ENCODE measurements at regions not wholly inside any gene's neighbourhood (a gene's known extent, or its start where the extent isn't known, plus 50 kb on each side); places are given as distances from the start of the nearest gene placed in this dataset.
"Not testable (repeated sequence)": the region's sequence is repeated elsewhere in the genome, so short reads cannot be mapped to it uniquely, and the experiment has no call there.

DNA sequence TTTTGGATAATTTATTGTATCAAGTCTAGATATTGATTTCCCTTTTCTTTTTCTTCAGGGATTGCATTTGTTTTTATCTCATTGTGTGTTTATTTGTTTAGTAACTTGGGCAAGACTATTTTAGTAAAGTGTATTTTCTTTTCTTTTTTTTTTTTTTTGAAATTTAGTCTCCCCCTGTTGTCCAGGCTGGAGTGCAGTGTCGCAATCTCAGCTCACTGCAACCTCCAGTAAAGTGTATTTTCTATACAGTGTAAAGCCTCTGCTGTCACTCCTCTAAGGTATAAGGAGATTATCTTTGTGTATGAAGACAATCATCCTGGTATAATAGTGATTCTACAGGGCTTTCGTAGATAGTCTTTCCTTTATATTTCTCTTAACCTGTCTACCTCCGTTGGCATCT, 2546.0 kb downstream of the PCDH9 start:
- no peak for DNase-seq (ENCODE audit: low spot score)

DNA sequence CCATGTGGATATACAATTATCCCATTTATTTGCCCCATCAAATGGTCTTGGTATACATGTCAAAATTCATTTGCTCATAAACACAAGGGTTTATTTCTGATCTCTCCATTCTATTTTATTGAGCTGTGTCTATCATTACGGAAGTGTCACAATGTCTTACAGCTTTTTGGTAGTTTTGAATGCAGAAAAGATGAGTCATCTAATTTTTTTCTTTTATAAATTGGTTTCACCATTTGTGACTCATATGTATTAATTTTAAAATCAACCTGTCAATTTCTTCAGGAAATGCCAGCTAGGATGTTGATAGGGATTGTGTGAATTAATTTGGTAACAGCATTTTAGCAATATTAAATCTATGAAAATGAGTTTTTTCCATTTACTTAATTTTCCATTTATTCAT, 2549.4 kb downstream of the PCDH9 start:
- no peak for DNase-seq (ENCODE audit: low spot score)

DNA sequence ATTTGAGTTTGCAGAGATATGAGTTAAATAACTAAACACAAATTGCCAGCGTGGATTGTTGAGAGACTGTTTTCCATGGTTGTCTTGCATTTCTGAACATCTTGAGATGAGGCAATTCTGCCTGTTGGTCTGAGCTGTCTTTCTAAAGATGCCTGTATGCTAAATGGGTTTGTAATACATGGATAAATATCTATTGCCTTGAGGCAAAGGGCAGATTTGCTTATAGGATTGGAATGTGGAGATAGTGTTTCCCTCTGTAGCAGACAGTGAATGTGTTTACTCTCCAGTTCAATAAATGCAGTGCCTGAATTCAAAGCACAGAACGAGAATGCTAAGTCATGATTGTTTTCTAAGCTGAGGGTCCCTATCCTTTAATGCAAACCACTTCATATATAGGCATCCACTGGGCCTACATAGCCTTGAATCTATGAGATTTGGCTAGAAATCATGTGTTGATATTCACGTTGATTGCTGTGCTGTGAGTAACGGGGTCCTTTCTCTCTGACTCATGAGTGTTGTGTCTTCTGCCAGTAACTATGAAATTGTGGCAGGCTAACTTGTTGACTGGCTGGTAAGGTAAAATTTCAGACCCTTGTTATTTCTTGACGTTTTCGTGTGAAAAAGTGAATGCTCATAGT, 2554.8 kb downstream of the PCDH9 start:
- DNase-seq (ENCODE audit: low spot score): no peak

DNA sequence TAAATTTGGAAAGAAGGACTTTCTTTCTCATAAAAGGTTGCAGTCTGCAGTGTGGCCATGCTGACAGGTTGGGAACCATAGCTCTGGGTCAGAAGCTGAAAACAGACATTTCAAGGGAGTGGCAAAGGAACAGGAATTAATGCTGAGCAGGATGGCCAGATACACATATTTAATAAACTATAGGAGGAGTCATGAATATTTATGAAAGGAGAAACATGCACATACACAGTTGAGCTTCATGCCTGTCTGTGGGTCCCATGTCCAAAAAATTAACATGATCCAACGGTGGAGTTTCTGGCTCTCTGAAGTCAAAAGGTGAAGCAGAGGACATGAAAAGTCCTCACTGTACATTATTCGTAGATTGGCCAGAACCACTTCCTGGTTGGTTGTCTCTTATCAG, 2556.0 kb downstream of the PCDH9 start:
- DNase-seq (ENCODE audit: low spot score): no peak

DNA sequence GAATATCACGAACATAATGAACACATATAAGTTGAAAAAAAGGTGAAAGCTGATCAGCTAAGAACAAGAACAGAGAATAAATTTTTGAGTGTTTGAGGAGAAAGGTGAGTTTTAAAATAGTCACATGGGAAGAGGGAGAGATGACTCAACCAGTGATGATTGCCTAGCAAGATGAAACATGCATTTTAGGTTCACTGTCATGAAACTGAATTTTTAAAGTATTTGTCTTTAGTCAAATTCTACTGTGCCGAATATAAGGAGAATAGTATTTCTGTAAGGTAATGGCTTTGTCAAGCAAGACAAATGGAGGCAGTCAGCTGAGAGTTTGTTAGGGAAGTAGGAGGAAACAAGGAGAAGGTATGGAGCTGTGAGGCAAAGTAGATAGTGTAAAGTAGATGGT, 2557.4 kb downstream of the PCDH9 start:
- DNase-seq (ENCODE audit: low spot score): no peak

DNA sequence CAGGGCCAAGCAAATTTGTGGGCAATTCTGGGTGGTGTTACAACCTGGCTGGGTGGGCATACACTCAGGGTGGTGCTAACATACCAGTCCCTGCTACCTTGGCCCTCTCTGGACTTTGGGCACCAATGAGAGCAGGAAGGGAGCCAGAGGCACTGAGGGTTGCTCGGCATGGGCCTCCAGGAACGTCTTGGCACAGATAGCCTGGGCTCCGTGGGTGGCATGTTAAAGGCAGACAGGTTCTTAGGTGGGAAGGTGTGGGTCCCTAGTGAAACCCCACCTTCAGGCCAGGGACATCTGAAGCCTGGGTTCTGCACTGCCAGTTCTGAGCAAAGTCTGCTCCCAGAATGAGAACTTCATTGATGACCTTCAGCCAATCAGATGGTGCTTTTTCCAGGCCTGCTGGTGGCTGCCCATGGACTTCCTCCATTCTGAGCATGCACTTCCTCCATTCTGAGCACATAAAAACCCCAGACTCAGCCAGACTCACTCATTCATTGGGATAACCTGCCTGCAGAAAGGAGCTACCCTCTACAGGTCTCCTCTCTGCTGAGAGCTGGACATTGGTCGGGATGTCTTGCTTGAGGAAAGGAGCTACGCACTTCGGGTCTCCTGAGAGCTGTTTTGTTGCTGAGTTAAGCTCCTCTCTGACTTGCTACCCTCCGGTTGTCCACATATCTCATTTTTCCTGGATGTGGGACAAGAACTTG, 2567.1 kb downstream of the PCDH9 start:
- no peak for DNase-seq (ENCODE audit: low spot score)

DNA sequence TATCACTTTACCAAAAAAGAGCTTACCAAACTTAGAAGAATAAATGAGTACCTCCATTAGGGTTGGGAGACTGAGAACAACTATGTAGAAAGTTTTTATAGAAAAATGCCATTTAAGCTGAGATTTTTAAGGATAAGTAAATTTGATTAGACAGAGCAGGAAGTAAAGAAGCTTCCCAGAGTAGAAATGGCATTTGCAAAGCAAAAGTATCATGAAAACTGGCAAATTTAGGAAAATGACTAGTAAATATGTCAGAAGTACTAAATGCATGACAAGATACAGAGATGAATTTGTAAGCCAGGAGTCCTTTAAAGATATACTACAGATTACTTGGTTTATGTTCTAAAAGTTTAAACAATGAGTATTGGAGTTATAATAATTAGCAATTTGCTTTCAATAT, 2581.8 kb downstream of the PCDH9 start:
- DNase-seq (ENCODE audit: low spot score): no peak

DNA sequence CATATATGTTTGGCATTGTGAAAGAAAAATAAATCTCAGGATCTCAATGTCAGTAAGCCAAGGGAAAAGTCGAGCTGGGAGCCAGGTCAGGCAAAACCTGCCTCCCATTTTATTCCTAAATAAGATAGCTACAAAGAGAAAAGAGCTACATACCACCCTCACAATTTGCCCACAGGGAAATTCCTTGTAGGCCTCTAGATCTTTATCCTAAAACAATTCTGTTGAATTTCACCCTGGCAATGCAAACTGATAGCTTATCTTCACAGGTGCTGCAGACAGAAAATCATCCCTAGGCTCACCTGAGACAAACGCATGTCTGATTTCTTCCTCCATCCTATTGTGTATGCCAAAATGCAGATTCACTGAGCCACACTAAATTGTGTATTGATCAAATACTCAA, 2587.1 kb downstream of the PCDH9 start:
- no peak for DNase-seq (ENCODE audit: low spot score)

DNA sequence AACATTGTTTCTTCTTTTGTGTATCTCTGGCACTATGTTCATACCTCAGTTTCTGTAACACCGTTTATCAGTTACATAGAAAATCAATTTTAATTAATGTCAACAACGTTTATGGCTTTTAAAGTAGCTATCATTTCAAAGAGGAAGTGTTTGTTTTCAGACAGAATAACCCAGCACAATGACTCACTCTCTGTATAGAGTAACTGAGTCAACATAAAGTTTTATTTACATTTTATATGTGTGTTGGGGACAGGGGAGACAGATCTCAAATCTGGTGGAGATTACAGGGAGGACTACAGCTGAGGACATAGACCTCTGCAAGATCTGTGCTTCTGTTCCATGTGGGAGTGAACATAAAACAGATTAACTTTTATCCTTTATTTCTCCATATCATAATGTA, 2590.1 kb downstream of the PCDH9 start:
- no peak for DNase-seq (ENCODE audit: low spot score)

DNA sequence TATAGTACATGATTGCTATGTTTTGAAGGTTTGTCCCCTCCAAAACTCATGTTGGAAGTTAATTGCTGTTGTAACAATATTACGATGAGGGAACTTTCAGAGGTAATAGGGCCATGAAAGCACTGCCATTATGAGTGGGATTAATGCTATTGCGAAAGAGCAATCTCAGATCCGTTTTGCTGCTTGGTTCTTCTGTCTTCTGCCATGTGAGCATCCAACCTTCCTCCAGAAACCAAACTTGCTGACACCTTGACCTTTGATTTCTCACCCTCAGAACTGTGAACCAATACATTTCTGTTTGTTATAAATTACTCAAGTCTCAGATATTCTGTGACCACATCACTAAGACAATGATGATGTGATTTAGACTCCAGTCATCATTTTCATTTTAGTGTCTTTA, 2590.9 kb downstream of the PCDH9 start:
- no peak for DNase-seq (ENCODE audit: low spot score)

DNA sequence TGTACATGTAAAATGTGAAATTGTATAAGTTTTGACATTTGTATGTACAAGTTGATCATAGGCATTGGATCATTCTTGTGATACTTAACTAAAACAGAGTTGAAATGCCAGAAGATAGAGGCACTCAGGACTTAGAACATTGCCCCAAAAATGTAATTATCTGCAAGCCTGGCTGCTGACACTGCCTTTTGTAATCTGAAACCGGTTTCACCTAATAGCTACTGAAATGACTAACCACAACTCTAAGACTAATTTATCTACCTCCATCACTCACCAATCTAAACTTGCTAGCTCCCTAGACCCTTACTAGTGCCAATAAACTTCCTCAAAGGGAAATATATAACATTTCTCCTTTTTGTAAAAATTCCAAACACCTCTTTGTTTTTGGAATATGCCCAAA, 2596.2 kb downstream of the PCDH9 start:
- DNase-seq (ENCODE audit: low spot score): no peak

DNA sequence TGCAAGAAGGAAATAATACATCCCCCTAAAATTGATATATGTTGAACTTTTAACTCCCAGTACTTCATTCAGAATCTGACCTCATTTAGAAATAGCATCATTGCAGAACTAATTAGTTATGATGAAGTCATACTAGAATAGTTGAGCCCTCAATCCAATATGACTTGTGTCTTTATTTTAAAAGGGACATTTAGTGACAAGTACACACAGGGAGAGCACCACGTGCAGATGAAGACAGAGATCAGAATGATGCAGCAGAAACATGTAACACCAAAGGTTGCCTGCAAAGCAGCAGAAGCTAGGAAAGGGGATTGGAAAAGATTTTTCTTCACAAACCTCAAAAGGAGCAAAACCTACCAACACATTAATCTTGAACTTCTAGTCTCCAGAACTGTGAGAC, 2602.5 kb downstream of the PCDH9 start:
- DNase-seq (ENCODE audit: low spot score): no peak

DNA sequence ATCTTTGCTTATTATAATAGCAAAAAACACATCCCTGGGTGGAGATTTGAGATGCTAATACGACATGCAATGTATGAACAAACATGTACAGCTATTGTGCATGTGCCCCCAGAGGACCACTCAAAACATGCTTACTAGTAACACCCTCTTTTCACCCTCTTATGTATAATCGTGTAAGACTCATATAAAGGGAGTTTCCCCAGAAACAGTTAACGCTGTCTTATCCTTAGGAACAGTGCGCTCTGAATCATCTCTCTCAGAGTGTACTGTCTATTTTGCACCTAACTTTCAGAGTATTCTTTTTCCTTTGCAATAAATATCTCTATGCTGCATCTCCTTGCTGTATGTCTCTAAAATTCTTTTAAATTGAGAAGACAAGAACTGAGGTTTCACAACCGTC, 2604.0 kb downstream of the PCDH9 start:
- no peak for DNase-seq (ENCODE audit: low spot score)

DNA sequence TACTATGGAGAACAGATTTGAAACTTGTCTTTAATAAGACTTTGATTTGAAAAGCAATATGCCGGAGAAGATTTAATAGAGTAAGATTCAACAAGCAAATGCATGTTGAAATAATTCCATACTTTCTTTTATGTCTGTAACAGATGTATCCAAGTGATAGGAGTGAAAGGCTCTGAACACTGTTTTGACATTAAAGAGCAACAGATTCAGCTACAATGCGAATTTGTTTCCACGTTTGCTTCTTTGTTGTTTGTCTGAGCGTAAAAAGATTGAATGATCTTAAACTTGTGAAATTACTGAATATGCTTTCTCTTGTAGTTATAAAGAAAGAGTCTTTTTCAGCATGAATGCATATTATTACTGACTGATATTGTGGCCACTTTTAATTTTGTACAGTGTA, 2612.9 kb downstream of the PCDH9 start:
- DNase-seq (ENCODE audit: low spot score): no peak

DNA sequence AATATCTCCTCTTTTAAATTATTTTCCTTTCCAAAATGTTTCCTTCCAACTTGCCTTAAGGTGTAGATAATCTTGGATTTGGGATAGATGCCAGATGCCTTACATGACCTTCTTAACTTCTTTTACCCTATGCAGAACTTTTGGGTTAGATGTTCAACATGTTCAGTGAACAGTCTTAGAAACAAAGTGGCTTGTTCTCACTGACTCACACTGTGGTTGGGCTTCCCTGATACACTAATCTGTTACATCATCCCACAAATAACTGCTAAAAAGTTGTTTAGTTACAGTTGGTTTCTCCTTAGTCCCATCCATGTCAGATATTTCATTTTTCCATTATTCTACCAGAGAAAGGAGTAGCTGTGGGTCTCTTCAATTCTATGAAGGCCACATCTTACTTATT, 2638.2 kb downstream of the PCDH9 start:
- DNase-seq (ENCODE audit: low spot score): no peak

DNA sequence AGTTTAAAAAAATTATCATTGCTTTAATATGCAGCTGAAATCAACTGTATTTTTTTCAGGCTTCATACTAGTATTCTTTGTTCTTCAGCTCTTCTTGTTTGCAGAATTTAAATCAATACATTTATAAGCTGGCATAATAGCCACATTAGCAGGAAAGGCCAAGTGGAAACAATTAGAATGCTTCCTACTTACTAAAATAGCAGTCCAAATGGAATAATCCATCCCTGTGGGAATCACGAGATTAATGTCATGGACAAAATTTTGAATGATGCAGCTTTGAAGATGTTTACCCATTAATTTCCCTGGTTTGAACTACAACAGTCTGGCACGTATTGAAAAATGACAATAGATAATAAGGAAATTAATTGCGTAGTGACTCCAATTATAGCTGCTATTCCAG, 2650.8 kb downstream of the PCDH9 start:
- DNase-seq (ENCODE audit: low spot score): no peak

DNA sequence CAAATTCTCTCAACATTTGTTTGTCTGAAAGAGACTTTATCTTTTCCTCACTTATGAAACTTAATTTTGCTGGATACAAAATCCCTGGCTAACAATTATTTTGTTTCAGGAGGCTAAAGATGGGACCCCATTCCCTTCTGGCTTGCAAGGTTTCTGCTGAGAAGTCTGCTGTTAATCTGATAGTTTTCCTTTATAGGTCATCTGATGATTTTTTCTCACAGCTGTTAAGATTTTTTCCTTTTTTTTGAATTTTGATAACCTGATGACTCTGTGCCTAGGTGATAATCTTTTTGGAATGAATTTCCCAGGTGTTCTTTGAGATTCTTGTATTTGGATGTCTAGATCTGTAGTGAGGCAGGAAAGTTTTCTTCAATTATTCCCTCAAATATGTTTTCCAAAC, 2661.4 kb downstream of the PCDH9 start:
- DNase-seq (ENCODE audit: low spot score): no peak

DNA sequence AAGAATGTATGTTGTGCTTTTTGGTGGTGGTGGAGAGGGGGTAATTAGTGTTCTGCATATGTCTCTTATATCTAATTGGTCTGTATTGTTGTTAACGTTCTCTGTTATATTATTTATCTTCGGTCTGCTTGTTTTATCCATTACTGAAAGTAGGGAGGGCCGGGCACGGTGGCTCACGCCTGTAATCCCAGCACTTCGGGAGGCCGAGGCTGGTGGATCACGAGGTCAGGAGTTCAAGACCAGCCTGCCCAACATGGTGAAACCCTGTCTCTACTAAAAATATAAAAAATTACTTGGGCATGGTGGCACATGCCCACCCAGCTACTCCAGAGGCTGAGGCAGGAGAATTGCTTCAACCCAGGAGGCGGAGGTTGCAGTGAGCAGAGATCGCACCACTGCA, 2672.1 kb downstream of the PCDH9 start:
- not testable (repeated sequence) for DNase-seq (ENCODE audit: low spot score)

DNA sequence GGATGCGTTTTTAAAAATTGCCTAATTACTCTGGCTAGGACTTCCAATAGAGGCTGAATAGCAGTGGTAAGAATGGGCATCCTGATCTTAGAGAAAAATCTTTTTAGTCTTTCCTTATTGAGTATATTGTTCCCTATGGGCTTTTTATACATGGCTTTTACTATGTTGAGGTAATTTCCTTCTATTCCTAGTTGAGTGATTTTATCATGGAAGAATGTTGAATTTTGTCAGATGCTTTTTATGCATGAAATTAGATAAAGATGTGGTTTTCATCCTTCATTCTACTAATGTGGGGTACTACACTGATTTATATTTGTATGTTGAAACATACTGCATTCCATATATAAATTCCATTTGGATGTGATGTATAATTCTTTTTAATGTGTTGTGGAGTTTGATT, 2673.8 kb downstream of the PCDH9 start:
- no peak for DNase-seq (ENCODE audit: low spot score)

DNA sequence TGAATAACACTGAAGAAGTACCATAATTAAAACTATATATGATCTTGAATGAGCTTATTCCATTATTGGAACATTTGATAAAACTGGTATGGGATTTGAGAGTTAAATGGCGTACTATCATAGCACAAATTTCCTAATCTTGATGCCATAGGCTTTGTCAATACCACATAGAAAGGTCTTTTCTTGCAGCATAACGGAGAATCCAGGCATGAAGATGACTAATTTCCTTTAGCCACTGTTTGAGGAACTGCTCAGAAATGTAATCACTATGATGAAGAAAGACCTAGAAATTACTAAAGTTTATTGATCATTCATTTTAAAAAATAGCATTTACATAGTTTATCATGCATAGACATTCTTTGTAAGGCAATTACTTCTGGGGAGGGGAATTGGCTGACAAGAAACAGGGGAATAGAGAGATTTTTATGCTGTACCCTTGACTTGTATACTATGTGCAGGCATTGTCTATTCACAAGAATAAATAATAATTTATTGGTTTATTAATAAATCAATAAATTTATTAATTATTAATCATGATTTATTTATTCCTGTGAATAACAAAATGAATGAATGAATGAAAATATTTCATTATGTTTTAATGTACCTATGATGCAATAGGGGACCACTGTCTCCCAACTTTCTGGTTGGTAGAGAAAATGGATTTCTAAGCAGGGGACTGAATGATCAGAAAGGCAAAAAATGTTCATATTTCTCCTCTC, 2676.6 kb downstream of the PCDH9 start:
- no peak for DNase-seq (ENCODE audit: low spot score)

DNA sequence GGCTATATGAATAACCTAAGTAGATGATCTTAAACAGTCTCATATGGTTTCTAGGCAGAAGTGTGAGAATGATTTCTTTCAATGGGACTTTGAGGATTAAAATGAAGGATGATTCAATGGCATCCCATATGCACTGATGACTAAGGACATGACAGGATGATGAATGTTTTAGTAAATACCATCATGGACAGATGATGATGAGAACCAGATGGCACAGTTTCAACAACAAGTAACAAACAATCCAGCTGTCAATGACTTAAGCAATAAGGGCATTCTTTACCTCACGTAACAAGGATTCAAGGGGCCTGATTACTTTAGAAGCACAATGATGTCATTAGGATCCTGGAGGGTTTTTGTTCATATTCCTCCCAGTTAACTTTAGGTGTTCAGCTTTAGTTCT, 2678.4 kb downstream of the PCDH9 start:
- DNase-seq (ENCODE audit: low spot score): no peak

DNA sequence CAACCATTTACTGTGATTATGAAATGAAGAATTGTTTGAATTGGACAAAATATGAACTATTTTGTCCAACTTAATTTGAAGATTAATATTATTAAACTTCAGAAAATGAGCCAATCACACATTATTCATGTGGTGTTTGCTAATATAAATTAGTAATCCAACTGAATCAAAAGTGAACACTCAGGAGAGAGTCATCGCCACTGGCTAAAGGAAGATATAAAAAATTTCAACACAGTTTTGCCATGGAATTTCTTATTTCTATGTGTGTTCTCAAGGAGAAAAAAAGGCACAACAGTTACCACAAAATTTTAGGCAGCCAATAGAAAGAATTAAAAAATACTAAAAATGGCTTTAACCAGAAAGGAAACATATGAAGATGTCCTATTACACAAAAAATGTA, 2683.8 kb downstream of the PCDH9 start:
- no peak for DNase-seq (ENCODE audit: low spot score)

DNA sequence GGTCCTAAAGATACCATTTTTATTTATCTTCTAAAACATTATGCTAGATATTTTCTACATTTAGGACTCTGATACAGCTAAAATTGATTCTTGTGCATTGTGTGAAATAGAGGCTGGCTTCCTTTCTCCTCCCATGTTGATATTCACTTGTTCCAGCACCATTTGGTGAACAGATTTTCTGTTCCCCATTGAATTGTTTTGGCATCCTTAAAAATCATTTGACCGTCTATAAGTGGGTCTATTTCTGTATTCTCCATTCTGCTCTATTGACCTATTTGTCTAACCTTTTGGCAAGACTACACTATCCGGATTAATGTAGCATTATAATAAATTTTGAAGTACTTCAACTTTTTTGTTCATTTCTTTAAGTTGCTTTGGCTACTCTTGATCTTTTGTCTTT, 2689.2 kb downstream of the PCDH9 start:
- DNase-seq (ENCODE audit: low spot score): no peak

DNA sequence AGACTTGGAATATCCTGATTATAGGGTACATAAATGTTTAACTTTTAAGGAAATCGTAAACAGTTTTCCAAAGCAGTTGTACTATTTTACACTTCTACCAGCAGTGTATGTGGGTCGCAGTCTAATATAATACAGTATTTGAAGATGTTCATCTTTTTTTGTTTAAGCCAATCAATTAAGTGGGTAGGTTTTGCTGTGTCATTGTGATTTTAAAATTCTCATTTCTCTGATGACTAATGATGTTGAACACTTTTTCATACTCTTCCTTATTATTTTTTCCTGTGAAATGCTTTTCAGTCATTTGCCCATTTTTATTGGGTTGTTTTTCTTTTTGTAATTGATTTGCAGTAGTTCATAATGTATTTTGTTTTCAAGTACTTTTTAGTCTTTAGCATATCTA, 2689.7 kb downstream of the PCDH9 start:
- DNase-seq (ENCODE audit: low spot score): no peak
